ENCODE measurements at regions not wholly inside any gene's neighbourhood (a gene's known extent, or its start where the extent isn't known, plus 50 kb on each side); places are given as distances from the start of the nearest gene placed in this dataset.

DNA sequence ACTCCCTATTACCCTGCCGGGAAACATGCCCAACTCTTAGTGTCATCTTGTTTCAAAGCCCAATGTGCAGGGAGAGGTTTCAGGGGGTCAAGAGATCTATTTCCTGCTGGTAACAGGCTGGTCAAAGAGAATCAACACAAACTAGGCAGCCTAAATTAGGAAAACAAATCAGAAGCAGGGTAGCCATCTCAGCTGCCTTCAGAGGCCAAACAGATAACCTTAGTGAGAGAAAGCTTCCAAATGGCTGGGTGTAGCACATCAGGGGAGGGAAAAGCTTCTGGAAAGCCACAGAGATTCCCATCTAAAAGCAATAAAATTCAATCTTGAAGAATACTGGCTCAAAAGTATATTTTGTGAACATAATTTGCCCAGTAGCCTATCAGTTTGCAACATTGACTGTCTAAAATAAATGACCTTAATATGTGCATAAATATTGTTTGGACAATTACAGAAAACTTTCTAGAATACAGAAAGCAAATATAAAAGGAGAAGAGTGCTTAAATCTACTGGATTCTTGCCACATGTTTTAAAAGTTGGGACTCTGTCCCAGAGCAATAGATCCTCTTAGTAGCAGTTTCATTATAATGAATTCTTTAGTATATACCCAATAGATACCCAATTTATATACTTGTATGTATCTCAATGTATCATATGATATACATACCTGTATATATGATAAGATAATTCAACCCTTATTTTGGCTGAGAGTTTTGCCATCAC, 371.9 kb upstream of the RARB start:
- intact Hi-C loops (cut with DNase I; ENCODE audit: low total_unique reads), result no loop called here
- H3K9me3 ChIP-seq, result no peaks in the 10 kb centered on the region
- TF ChIP-seq, protein P1, sequence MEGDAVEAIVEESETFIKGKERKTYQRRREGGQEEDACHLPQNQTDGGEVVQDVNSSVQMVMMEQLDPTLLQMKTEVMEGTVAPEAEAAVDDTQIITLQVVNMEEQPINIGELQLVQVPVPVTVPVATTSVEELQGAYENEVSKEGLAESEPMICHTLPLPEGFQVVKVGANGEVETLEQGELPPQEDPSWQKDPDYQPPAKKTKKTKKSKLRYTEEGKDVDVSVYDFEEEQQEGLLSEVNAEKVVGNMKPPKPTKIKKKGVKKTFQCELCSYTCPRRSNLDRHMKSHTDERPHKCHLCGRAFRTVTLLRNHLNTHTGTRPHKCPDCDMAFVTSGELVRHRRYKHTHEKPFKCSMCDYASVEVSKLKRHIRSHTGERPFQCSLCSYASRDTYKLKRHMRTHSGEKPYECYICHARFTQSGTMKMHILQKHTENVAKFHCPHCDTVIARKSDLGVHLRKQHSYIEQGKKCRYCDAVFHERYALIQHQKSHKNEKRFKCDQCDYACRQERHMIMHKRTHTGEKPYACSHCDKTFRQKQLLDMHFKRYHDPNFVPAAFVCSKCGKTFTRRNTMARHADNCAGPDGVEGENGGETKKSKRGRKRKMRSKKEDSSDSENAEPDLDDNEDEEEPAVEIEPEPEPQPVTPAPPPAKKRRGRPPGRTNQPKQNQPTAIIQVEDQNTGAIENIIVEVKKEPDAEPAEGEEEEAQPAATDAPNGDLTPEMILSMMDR (IDR thresholded peaks at IDR 0.05), result no peak
- no peak for TF ChIP-seq POLR2A (IDR thresholded peaks at IDR 0.05)
- no peak overlapping the region for H3K27ac ChIP-seq
- H3K4me1 ChIP-seq, result no peaks in the 10 kb centered on the region
- DNase-seq, result no peak
- 40 to 74% methylated on average over 1 of the region's 1 CpG for WGBS, 2 donors
- no peaks in the 10 kb centered on the region for H3K27me3 ChIP-seq
- H3K36me3 ChIP-seq (ENCODE audit: low read depth, missing control alignments), result no peaks in the 10 kb centered on the region
- H3K4me3 ChIP-seq, result no peak overlapping the region

DNA sequence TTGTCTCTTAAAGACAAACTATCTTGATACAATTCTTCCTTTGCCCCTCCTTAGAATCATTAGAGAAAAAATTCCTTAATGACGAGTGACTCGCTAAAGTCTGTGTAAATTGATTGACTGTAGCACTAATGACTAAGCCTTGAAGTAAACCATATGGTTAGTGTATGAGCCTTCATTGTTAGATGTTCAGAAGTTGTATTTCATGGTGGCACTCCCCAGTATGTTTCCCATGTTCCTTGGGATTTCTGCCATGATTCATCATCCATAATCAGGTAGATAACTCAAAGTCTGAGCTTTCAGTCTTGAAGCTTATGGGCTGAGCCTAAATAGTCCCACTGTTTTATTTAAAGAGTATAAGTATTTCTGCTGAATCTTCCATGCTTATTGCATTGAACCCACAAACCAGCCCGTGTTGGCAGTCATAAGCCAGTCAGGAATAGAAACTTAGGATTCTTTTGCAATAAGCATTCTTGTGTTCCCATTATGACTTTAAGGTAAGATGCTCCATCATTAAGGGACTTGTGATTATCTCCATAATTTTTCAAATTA, 371.2 kb upstream of the RARB start:
- Histone ChIP-seq H3K36me3 (ENCODE audit: low read depth, missing control alignments) (no peaks in the 10 kb centered on the region), H3K4me3 (no peak overlapping the region), H3K4me1 (no peaks in the 10 kb centered on the region), H3K9me3 (no peaks in the 10 kb centered on the region), H3K27ac (no peak overlapping the region), H3K27me3 (no peaks in the 10 kb centered on the region)
- no peak for TF ChIP-seq POLR2A (IDR thresholded peaks at IDR 0.05)
- TF ChIP-seq, protein P1 (IDR thresholded peaks at IDR 0.05), result no peak
- no peak for DNase-seq
- intact Hi-C loops (cut with DNase I; ENCODE audit: low total_unique reads), result no loop called here
- 69 to 80% methylated on average over 3 of the region's 3 CpGs for WGBS, 2 donors

DNA sequence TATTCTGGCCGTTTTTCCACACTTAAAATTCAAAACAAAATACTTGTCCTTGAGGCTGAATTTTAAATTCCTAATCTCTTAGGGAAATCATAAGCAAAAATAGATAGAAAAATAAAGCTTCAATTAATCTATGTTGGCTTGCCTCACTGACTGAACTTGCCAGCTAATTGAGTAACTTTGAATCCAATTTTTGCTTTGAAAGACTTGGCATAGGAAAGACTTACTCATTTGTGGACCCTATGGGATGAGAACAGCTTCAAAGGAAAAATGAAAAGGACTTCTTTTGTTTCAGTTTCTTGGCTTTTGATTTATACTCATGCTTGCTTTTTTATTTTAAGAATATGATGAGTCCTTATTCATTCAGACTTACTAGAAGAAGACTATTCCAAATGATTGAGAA, 370.7 kb upstream of the RARB start:
- no peak for DNase-seq
- Histone ChIP-seq H3K4me3 (no peak overlapping the region), H3K36me3 (ENCODE audit: low read depth, missing control alignments) (no peaks in the 10 kb centered on the region), H3K4me1 (no peaks in the 10 kb centered on the region), H3K27ac (no peak overlapping the region), H3K27me3 (no peaks in the 10 kb centered on the region), H3K9me3 (no peaks in the 10 kb centered on the region)
- TF ChIP-seq POLR2A (IDR thresholded peaks at IDR 0.05), result no peak
- TF ChIP-seq, protein P1 (IDR thresholded peaks at IDR 0.05), result no peak
- 50 to 59% methylated on average over 1 of the region's 1 CpG for WGBS, 2 donors
- intact Hi-C loops (cut with DNase I; ENCODE audit: low total_unique reads), result no loop called here

DNA sequence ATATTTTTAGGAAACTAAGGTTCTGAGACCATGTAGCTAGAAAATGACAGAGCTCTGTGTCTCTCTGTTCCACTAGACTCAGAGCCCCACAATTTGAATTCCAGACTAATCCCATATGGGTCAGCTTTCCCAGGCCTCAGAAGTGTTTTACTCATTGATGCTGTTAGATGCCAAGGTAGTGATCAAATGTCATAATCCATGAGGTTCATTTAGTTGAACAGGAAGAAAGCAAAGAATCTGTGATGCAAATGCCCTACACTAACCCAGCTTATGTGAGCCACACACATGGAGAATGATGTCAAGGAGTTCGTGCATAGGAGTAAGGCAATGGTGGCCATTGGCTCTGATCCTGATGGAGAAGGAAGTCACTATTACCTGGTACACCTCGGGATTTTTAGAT, 363.4 kb upstream of the RARB start:
- intact Hi-C loops (cut with DNase I; ENCODE audit: low total_unique reads), result no loop called here
- no peaks in the 10 kb centered on the region for H3K36me3 ChIP-seq (ENCODE audit: low read depth, missing control alignments)
- no peaks in the 10 kb centered on the region for H3K27me3 ChIP-seq
- H3K4me3 ChIP-seq, result no peak overlapping the region
- H3K4me1 ChIP-seq, result no peaks in the 10 kb centered on the region
- TF ChIP-seq, protein P1 (IDR thresholded peaks at IDR 0.05), result no peak
- DNase-seq, result no peak
- H3K9me3 ChIP-seq, result no peaks in the 10 kb centered on the region
- H3K27ac ChIP-seq, result no peak overlapping the region
- 86 to 90% methylated on average over 2 of the region's 2 CpGs for WGBS, 2 donors

DNA sequence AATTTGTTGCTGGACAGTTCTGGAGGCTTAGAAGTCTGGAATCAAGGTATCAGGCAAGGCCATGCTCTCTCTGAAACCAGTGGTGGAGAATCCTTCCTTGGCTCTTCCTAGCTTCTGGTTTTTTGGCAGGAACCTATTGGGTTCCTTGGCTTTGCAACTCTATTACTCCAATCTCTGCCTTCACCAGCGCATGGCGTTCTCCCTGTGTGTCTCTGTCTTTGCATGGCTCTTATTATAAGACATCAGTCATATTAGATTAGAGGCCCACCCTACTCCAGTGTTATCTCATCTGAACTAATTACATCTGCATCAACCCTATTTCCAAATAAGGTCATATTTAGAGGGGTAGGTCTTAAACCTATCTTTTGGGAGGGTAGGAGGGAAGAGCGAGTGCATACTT, 358.1 kb upstream of the RARB start:
- Histone ChIP-seq H3K36me3 (ENCODE audit: low read depth, missing control alignments) (no peaks in the 10 kb centered on the region), H3K4me1 (no peaks in the 10 kb centered on the region), H3K9me3 (no peaks in the 10 kb centered on the region), H3K4me3 (no peak overlapping the region), H3K27me3 (no peaks in the 10 kb centered on the region), H3K27ac (no peak overlapping the region)
- no peak for DNase-seq
- no peak for TF ChIP-seq POLR2A (IDR thresholded peaks at IDR 0.05)
- TF ChIP-seq, protein P1 (IDR thresholded peaks at IDR 0.05), result no peak
- intact Hi-C loops (cut with DNase I; ENCODE audit: low total_unique reads), result no loop called here
- 87 to 94% methylated on average over 3 of the region's 3 CpGs for WGBS, 2 donors

Measured in testis (tissue), 2 donors.